Tibial nerve (tissue), 3 donors: ENCODE measurements at regions not wholly inside any gene's neighbourhood (a gene's known extent, or its start where the extent isn't known, plus 50 kb on each side); places are given as distances from the start of the nearest gene placed in this dataset.

Experiments
- CTCF ChIP-seq, 5 experiments: fragments of 200-600 bp in 3 of 5; fragments of 450-650 bp in 2 of 5; sonication (generic) in 3 of 5; IDR thresholded peaks; one replicate each; pipeline ENCODE4 v1.5.1; 2016 to 2019; ENCODE audit warnings: antibody characterized with exemption in 5 of 5, mild to moderate bottlenecking in 3 of 5, moderate library complexity in 2 of 5
- POLR2A ChIP-seq, 2 donors: fragments of 450-650 bp; IDR thresholded peaks; one replicate each; pipeline ENCODE4 v1.6.1; 2017; ENCODE audit warnings: antibody characterized with exemption in 2 of 2, mild to moderate bottlenecking in 2 of 2, moderate library complexity in 2 of 2

DNA sequence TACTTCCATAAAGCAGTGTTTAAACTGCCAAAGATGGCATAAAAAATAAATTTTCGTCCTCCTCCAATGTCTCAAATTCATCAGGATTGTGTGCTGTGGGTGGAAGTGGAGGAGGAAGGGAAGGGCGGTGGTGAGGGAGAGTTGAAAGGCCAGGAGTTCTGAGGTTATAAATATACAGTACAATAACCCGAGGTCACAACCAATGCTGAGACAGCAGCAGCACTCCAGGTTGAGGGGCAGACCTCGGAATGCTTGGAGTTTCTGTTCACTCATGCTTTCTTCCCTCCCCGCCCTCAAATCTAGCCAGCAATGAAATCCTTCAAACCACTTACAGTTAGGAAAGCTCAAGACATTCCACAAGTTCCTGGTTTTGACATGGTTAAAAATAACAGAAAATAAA lies 134.0 kb upstream of the SMAD1 start:
- TF ChIP-seq POLR2A (IDR thresholded peaks at IDR 0.05) = no peak
- no peak for TF ChIP-seq CTCF (IDR thresholded peaks at IDR 0.05)
